ENCODE measurements at regions not wholly inside any gene's neighbourhood (a gene's known extent, or its start where the extent isn't known, plus 50 kb on each side); places are given as distances from the start of the nearest gene placed in this dataset.

GRCh38 chr10:120375666-120376065, 81.4 kb upstream of the PLPP4 start:
- no peak overlapping the region for H3K27ac ChIP-seq
- no peak for TF ChIP-seq CTCF (conservative IDR thresholded peaks at IDR 0.05)

- TF ChIP-seq CTCF (conservative IDR thresholded peaks at IDR 0.05): no peak
- no peak overlapping the region for H3K27ac ChIP-seq
These were observed 75.1 kb upstream of the PLPP4 start for GRCh38 chr10:120381931-120382330.

- no peak for TF ChIP-seq CTCF (conservative IDR thresholded peaks at IDR 0.05)
- no peak overlapping the region for H3K27ac ChIP-seq
These were observed 74.7 kb upstream of the PLPP4 start for GRCh38 chr10:120382360-120382759.

- TF ChIP-seq CTCF (conservative IDR thresholded peaks at IDR 0.05): no peak
- H3K27ac ChIP-seq: no peak overlapping the region
These were observed 71.0 kb upstream of the PLPP4 start for GRCh38 chr10:120385992-120386391.

GRCh38 chr10:120386896-120387295, 70.1 kb upstream of the PLPP4 start:
- TF ChIP-seq CTCF (conservative IDR thresholded peaks at IDR 0.05): no peak
- no peak overlapping the region for H3K27ac ChIP-seq

GRCh38 chr10:120387326-120387725, 69.7 kb upstream of the PLPP4 start:
- H3K27ac ChIP-seq: no peak overlapping the region
- TF ChIP-seq CTCF (conservative IDR thresholded peaks at IDR 0.05): no peak

- TF ChIP-seq CTCF (conservative IDR thresholded peaks at IDR 0.05): no peak
- peak overlapping the region; percentile 66 for H3K27ac ChIP-seq
These were observed 64.8 kb upstream of the PLPP4 start for GRCh38 chr10:120392245-120392644.

GRCh38 chr10:120392671-120393079, 64.4 kb upstream of the PLPP4 start:
- peak overlapping the region; percentile 66 for H3K27ac ChIP-seq
- TF ChIP-seq CTCF (conservative IDR thresholded peaks at IDR 0.05): no peak
